NCI-H128 (cell line): ENCODE measurements at regions not wholly inside any gene's neighbourhood (a gene's known extent, or its start where the extent isn't known, plus 50 kb on each side); places are given as distances from the start of the nearest gene placed in this dataset.

ENCODE experiments used
- DNase-seq: peaks from one replicate; lab custom pipeline; 2025; ENCODE audit not compliant: unreplicated experiment; lab: John Stamatoyannopoulos, UW

GRCh38 chr7:20932785-20933527, 146.3 kb upstream of the SP8 start:
- DNase-seq: no peak

DNA sequence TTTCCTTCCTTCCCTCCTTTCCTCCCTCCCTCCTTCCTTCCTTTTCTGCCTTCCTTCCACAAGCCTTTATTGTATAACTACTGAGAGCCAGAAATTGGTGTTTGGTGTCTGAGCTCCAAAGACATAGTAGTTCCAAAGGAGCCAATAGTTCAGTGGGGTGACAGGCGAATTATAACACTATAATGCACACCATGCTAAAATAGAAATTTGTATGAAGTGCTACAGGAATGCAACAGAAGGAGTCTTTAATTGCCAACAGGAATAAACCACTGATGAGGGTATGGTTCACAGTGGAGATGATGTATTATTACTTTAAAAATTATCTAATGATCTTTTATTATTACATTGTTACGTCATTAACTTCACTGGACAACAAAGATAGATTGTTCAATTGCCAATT, 158.8 kb upstream of the SP8 start:
- DNase-seq: no peak

GRCh38 chr7:20952916-20953315, 166.2 kb upstream of the SP8 start:
- no peak for DNase-seq

DNA sequence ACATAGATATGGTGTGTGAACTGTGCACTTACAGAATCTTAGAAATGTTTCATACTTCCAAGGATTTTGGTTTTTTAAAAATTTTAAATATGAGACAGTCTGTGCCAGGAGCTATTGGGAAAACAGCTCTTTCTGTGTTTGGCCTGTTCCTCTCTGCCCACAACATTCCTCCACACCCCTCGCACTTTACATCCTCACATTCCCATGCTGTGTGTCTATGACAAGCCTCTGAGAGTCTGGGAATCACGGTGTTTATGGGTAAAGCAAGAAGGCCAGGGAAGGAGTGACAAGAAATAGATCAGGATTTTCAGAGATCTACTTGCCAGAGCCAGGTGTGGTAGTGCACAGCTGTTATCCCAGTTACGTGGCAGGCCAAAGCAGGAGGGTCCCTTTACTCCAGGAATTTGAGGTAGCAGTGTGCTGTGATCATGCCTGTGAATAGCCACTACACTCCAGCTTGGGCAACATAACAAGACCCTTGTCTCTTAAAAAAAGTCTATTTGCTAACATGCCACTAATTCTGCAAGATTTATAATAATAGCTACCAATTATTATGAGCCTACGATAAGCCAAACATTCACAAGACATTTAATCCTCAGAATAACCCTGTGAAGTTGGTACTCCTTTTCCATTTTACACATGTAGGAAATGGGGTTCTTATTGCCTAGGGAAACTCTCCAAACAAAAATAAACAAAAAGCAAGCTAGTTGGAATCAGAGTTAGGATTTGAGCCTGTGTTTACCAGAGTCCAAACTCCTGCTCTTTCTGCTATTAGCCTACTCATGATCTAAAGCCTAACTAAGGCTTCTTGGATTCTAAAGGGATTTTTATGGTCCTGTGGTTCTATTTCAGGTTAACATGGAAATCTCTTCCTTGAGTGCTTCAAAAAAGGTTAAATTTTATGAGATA, 168.3 kb upstream of the SP8 start:
- no peak for DNase-seq

DNA sequence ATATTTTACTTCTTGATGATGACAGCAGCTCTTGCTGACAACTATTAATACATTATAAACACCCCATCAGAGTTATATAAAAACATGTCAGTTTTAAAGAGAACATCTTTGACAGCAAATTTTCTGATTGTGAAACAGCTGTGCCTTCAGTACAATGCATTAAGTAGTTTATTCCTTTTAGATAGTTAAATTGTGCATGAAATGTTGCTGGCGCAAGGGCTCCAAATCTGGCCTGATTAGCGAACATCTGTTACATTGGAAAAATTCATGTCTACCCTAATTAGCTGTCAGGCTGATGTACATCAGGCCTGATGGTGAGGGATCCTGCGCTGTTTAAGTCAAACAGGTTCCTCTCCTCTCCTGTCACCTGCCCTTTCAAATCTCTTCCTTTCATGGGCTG, 171.9 kb upstream of the SP8 start:
- no peak for DNase-seq

GRCh38 chr7:20959281-20959680, 172.6 kb upstream of the SP8 start:
- no peak for DNase-seq

DNA sequence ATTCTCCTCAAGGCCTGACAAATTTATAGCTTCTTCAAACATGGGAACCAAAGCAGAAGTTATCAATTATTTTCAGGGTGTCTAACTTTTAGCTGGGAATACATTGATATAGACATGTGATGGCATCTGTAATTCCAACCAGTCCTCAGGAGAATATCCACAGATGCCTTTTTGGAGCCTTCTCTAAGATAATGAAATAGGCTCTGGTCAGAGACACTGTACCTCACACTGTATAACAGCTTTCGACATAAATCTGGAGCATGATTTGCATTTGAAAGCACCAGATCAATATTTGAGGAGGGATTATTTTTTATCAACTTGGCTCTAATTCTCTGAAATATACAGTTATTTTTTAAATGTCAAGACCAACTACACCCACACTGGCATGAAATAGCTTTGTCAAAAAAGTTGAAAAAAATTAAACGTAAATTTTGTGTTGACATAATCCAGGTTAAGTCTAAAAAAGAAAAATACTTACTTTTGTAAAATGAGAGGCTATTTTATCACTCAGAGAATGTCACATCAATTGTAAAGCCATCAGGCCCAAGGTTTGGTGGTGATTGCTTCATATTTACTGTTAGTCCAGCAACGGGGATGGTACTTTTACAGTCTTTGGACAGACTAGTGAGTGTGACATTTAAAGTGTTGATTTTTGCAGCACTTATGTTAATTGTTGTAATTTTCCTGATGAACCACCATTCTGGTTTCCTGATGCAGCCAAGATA, 177.0 kb upstream of the SP8 start:
- DNase-seq: no peak

GRCh38 chr7:20964281-20964918, 177.7 kb upstream of the SP8 start:
- no peak for DNase-seq

- no peak for DNase-seq
Observed at GRCh38 chr7:20971219-20971618, 184.5 kb upstream of the SP8 start.

- no peak for DNase-seq
Observed at GRCh38 chr7:20980232-20980631, 193.5 kb upstream of the SP8 start.

DNA sequence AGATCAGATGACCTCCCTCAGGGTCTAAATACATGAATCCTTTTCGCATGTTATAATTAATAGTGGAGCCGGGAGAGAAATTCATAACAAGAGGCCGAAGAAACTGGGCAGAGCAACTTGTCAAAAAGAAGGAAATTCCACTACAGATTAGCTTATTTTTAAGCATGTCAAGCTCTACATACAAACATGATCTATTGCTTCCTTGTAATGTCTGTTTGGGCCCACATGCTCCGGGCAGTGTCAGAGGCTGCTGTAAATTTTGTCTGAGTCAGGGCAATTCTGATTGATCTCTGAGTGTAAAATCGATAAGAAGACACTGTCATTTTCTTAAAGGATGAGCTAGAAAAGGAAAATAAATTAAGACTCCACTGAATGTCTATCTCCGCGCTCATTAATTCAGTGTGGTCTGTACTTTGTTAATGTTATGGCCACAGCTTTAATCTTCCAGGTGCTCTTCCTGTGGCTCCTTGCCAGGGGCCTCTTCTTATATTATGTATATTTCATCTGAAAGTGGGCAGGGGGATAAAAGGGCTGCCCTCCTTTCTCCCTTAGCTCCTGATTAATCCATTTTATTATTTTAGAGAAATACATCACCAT, 194.1 kb upstream of the SP8 start:
- no peak for DNase-seq

DNA sequence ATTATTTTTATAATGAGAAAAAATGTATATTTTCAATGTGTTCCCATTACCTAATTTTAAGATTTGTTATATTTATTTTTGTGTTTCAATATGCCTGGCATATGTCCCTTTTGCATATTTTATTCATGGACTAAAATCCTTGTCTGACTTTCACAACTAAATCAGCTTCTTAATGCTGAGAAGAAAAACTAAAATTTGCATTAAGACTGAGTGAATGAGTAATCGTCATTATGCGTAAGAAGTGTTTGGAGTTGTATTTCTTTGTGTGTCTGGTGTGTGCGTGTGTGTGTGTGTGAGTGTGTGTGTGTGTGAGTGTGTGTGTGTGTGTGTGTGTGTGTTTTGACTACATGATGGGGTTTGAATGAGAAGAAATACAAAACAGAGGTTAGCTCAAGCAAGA, 201.7 kb upstream of the SP8 start:
- DNase-seq: no peak

DNA sequence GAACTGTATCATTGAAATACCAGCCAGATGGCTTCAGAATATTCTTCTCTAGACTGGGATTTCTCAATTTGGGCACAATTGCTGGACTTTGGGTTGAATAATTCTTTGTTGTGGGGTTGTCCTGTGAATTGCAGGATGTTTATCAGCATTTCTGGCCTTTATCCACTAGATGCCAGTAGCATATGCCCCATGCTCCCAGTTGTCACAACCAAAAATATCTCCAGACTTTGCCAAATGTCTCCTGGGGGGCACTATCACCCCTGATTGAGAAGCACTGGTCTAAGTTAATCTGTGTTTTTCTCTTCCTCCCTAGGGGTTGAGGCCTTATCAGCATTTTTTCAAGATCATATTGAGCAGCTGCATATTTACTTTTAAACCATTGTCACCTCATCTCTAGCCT, 204.9 kb upstream of the SP8 start:
- DNase-seq: no peak

GRCh38 chr7:20993693-20994092, 207.0 kb upstream of the SP8 start:
- DNase-seq: no peak

DNA sequence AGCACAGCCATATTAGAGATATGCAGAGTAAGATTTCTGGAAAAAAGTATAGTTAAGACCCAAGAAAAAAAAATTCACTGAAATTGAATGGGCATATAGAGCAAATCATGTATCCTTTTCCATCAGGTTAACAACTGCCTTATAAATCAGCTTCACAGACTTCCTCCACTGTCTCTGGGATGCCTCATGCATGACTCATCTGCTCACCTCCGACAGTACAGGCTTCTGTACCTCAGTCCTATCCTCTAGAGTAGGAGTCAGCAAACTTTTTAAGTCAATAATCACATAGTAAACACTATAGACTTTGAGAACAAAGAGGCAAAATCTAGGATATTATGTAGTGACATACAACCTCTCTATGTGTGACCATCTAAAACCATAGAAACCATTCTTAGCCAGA, 211.6 kb upstream of the SP8 start:
- DNase-seq: no peak

DNA sequence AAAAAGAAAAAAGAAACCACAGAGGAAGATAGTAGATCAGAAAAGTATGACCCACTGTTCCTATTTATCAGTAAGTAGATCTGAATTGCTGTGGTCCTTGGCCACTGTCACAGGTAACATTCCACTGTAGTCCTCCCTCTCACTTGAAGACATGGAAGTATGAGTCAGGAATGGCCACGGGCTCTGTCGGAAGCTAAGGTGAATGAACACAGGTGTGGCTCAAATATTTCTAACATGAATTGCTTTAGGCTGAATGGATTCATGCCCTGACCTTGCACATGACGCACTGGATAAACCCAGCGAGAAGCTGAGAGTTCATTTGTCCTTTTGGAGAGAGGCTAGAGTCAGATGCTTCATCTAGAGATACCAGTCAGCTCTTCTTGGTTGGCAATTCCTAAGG, 224.5 kb upstream of the SP8 start:
- DNase-seq: no peak

- DNase-seq: no peak
Observed at GRCh38 chr7:21013765-21014539, 227.3 kb upstream of the SP8 start.

- DNase-seq: no peak
Observed at GRCh38 chr7:21020667-21021066, 234.0 kb upstream of the SP8 start.

GRCh38 chr7:21023841-21024484, 237.3 kb upstream of the SP8 start:
- no peak for DNase-seq

DNA sequence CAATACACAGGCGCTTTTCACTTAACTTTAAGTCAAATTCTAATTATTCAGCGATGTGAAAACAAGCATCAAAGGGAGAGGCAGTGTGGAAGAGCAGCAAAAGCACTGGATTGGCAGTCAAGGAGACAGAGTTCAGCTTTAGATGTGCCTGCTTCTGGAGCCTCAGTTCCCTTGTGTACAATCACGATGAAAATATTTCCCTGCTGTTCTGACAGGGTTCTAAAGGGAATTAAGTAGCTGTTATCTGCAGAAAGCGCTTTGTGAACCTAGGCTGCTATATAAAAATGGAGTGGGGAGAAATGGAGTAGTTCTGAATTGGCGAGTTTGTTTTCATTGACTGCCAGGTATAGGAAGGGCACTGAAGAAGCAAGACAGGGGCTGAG, 237.8 kb upstream of the SP8 start:
- no peak for DNase-seq
